ELR (cell line): ENCODE measurements at regions not wholly inside any gene's neighbourhood (a gene's known extent, or its start where the extent isn't known, plus 50 kb on each side); places are given as distances from the start of the nearest gene placed in this dataset.

Experiments
- DNase-seq: peaks from one replicate; pipeline ENCODE4 v3.0.0-alpha.2; 2015; ENCODE audit warnings: low read depth

- DNase-seq, result no peak
Observed at GRCh38 chr18:69109686-69110085, 291.0 kb upstream of the DOK6 start.

GRCh38 chr18:69120833-69121232, 279.9 kb upstream of the DOK6 start:
- DNase-seq, result no peak

GRCh38 chr18:69123421-69123820, 277.3 kb upstream of the DOK6 start:
- no peak for DNase-seq

- no peak for DNase-seq
Observed at GRCh38 chr18:69127873-69128500, 272.7 kb upstream of the DOK6 start.

GRCh38 chr18:69128566-69128965, 272.1 kb upstream of the DOK6 start:
- no peak for DNase-seq

- DNase-seq, result no peak
Observed at GRCh38 chr18:69128978-69129377, 271.7 kb upstream of the DOK6 start.

GRCh38 chr18:69138088-69138487, 262.6 kb upstream of the DOK6 start:
- no peak for DNase-seq

GRCh38 chr18:69143084-69143483, 257.6 kb upstream of the DOK6 start:
- DNase-seq, result no peak

- no peak for DNase-seq
Observed at GRCh38 chr18:69152436-69152835, 248.3 kb upstream of the DOK6 start.

GRCh38 chr18:69157906-69158305, 242.8 kb upstream of the DOK6 start:
- DNase-seq, result no peak

- no peak for DNase-seq
Observed at GRCh38 chr18:69158944-69159343, 241.7 kb upstream of the DOK6 start.

GRCh38 chr18:69161383-69162028, 239.2 kb upstream of the DOK6 start:
- DNase-seq, result no peak

- no peak for DNase-seq
Observed at GRCh38 chr18:69162649-69163048, 238.0 kb upstream of the DOK6 start.

GRCh38 chr18:69172046-69172445, 228.6 kb upstream of the DOK6 start:
- DNase-seq, result no peak

GRCh38 chr18:69175681-69176080, 225.0 kb upstream of the DOK6 start:
- no peak for DNase-seq

- DNase-seq, result no peak
Observed at GRCh38 chr18:69176741-69177140, 223.9 kb upstream of the DOK6 start.

- no peak for DNase-seq
Observed at GRCh38 chr18:69177702-69178101, 223.0 kb upstream of the DOK6 start.

- no peak for DNase-seq
Observed at GRCh38 chr18:69186162-69186561, 214.5 kb upstream of the DOK6 start.

- DNase-seq, result no peak
Observed at GRCh38 chr18:69196336-69196735, 204.4 kb upstream of the DOK6 start.

GRCh38 chr18:69205925-69206324, 194.8 kb upstream of the DOK6 start:
- DNase-seq, result no peak

- DNase-seq, result no peak
Observed at GRCh38 chr18:69208545-69208944, 192.1 kb upstream of the DOK6 start.

GRCh38 chr18:69209761-69210160, 190.9 kb upstream of the DOK6 start:
- no peak for DNase-seq

GRCh38 chr18:69213842-69214241, 186.8 kb upstream of the DOK6 start:
- no peak for DNase-seq

- DNase-seq, result no peak
Observed at GRCh38 chr18:69215161-69215560, 185.5 kb upstream of the DOK6 start.
